Ishikawa (cell line): ENCODE measurements at regions not wholly inside any gene's neighbourhood (a gene's known extent, or its start where the extent isn't known, plus 50 kb on each side); places are given as distances from the start of the nearest gene placed in this dataset.

Experiments used
- CEBPB ChIP-seq: IDR thresholded peaks from 2 replicates; pipeline ENCODE4 v1.6.1; 2012
- CREB1 ChIP-seq: IDR thresholded peaks from 2 replicates; pipeline ENCODE4 v1.6.1; 2012; ENCODE audit warnings: low read depth
- EGR1 ChIP-seq: IDR thresholded peaks from 2 replicates; pipeline ENCODE4 v1.6.1; 2012
- EP300 ChIP-seq: IDR thresholded peaks from 2 replicates; pipeline ENCODE4 v1.6.1; 2012; ENCODE audit warnings: borderline replicate concordance
- FOXM1 ChIP-seq: IDR thresholded peaks from 2 replicates; pipeline ENCODE4 v1.6.1; 2012; ENCODE audit warnings: low read depth, borderline replicate concordance
- MAX ChIP-seq: IDR thresholded peaks from 2 replicates; pipeline ENCODE4 v1.6.1; 2012
- NFIC ChIP-seq: IDR thresholded peaks from 2 replicates; pipeline ENCODE4 v1.6.1; 2012
- RAD21 ChIP-seq: IDR thresholded peaks from 2 replicates; pipeline ENCODE4 v1.6.1; 2012; ENCODE audit warnings: low read depth
- REST ChIP-seq: IDR thresholded peaks from 2 replicates; pipeline ENCODE4 v1.6.1; 2012; ENCODE audit warnings: low read depth, mild to moderate bottlenecking
- TAF1 ChIP-seq: IDR thresholded peaks from 2 replicates; pipeline ENCODE4 v1.6.1; 2012; ENCODE audit warnings: low read depth, mild to moderate bottlenecking
- TCF12 ChIP-seq: IDR thresholded peaks from 2 replicates; pipeline ENCODE4 v1.6.1; 2012; ENCODE audit warnings: low read depth
- TEAD4 ChIP-seq: IDR thresholded peaks from 2 replicates; pipeline ENCODE4 v1.6.1; 2012
- USF1 ChIP-seq: IDR thresholded peaks from 2 replicates; pipeline ENCODE4 v1.6.1; 2012
- YY1 ChIP-seq: IDR thresholded peaks from 2 replicates; pipeline ENCODE4 v1.6.1; 2012; ENCODE audit warnings: low read depth
- ZBTB7A ChIP-seq: IDR thresholded peaks from 2 replicates; pipeline ENCODE4 v1.6.1; 2012; ENCODE audit warnings: low read depth

- TF ChIP-seq TCF12: no peak
- no peak for TF ChIP-seq FOXM1
- TF ChIP-seq TAF1: no peak
- TF ChIP-seq RAD21: no peak
These were observed 71.5 kb upstream of the ERG start for GRCh38 chr21:38569733-38570132.

- TF ChIP-seq EGR1: no peak
- TF ChIP-seq TCF12: no peak
- no peak for TF ChIP-seq EP300
- TF ChIP-seq CREB1: no peak
- TF ChIP-seq YY1: no peak
- no peak for TF ChIP-seq RAD21
These were observed 72.3 kb upstream of the ERG start for GRCh38 chr21:38570596-38570995.

- TF ChIP-seq RAD21 (no peak), NFIC (no peak), YY1 (no peak), CEBPB (no peak), REST (no peak), CREB1 (no peak), TEAD4 (no peak), ZBTB7A (no peak), FOXM1 (no peak), EGR1 (no peak), EP300 (no peak)
These were observed 76.8 kb upstream of the ERG start for GRCh38 chr21:38574895-38575575.

- no peak for TF ChIP-seq FOXM1
- TF ChIP-seq RAD21: no peak
- no peak for TF ChIP-seq MAX
- TF ChIP-seq YY1: no peak
- no peak for TF ChIP-seq REST
- TF ChIP-seq TAF1: no peak
- no peak for TF ChIP-seq TCF12
- TF ChIP-seq USF1: no peak
- TF ChIP-seq NFIC: no peak
- no peak for TF ChIP-seq EP300
- no peak for TF ChIP-seq EGR1
- no peak for TF ChIP-seq ZBTB7A
- no peak for TF ChIP-seq CEBPB
- TF ChIP-seq TEAD4: no peak
These were observed 79.6 kb upstream of the ERG start for GRCh38 chr21:38577887-38578286.

GRCh38 chr21:38590449-38591217 lies 92.4 kb upstream of the ERG start:
- TF ChIP-seq CEBPB (no peak), YY1 (no peak)

GRCh38 chr21:38591218-38591537 lies 92.9 kb upstream of the ERG start:
- TF ChIP-seq CREB1: no peak
- TF ChIP-seq TEAD4: no peak
- TF ChIP-seq EP300: no peak
- no peak for TF ChIP-seq YY1
- TF ChIP-seq REST: no peak
